ENCODE measurements at regions not wholly inside any gene's neighbourhood (a gene's known extent, or its start where the extent isn't known, plus 50 kb on each side); places are given as distances from the start of the nearest gene placed in this dataset.

- Histone ChIP-seq H3K27me3 (ENCODE audit: low read depth, low read length) (peaks cover 13% of the 10 kb centered on the region), H3K36me3 (ENCODE audit: control insufficient read depth in 1 of 2, insufficient read depth in 2 of 2, low read length in 2 of 2) (no peaks in the 10 kb centered on the region), H3K9me3 (ENCODE audit: control insufficient read depth in 1 of 2, low read length in 2 of 2) (no peaks in the 10 kb centered on the region), H3K4me3 (ENCODE audit: low read depth in 1 of 2, low read length in 2 of 2) (no peak overlapping the region), H3K27ac (ENCODE audit: low read length) (no peak overlapping the region), H3K4me1 (ENCODE audit: control insufficient read depth in 1 of 2, insufficient read depth in 2 of 2, low read length in 2 of 2) (no peaks in the 10 kb centered on the region)
Measured at GRCh38 chr17:79398441-79398840, 212.4 kb downstream of the RBFOX3 start.

DNA sequence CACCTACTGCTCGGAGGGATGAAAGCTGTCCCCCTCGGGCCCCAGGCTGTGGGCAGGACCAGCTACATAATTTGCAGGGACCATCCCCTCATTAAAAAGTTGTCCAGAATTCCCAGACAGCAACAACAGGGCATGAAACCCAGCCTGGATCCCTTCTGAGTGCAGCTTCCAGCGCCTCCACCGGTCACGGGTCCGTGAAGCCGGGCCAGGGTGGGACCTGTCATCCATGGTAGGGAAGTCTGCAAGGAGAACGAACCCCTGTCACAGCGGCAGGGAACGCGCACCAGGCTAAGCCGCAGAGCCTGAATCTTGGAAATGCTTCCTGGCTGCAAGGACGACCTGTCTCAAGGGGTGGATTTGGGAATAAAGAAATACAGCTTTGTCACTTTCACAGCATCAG is 214.2 kb downstream of the RBFOX3 start:
- no peaks in the 10 kb centered on the region for H3K36me3 ChIP-seq (ENCODE audit: control insufficient read depth in 1 of 2, insufficient read depth in 2 of 2, low read length in 2 of 2)
- peaks cover 0 to 5% of the 10 kb centered on the region in 2 donors for H3K4me1 ChIP-seq (ENCODE audit: control insufficient read depth in 1 of 2, insufficient read depth in 2 of 2, low read length in 2 of 2)
- no peaks in the 10 kb centered on the region for H3K9me3 ChIP-seq (ENCODE audit: control insufficient read depth in 1 of 2, low read length in 2 of 2)
- H3K4me3 ChIP-seq (ENCODE audit: low read depth in 1 of 2, low read length in 2 of 2) = no peak overlapping the region
- H3K27ac ChIP-seq (ENCODE audit: low read length) = no peak overlapping the region
- H3K27me3 ChIP-seq (ENCODE audit: low read depth, low read length) = peaks cover 26% of the 10 kb centered on the region

DNA sequence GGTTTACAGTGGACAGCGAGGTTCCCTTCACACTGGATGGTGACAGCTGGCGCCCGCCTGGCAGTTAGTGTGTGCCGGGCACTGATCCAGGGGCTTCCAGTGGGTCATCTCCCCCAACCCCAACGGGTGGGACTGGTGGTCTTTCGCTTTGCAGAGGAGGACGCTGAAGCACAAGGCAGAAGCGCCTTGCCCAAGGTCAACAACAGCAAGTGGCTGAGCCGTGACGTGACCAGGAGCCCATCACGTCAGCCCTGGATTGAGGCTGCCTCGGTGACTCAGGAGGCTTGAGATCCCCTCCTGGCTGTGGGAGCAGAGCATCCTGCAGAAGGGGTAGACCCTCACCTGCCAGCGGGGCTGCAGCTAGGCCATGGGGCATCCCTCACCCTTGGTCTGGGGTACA is 215.3 kb downstream of the RBFOX3 start:
- Histone ChIP-seq H3K27me3 (ENCODE audit: low read depth, low read length) (peaks cover 33% of the 10 kb centered on the region), H3K27ac (ENCODE audit: low read length) (no peak overlapping the region), H3K4me3 (ENCODE audit: low read depth in 1 of 2, low read length in 2 of 2) (no peak overlapping the region), H3K36me3 (ENCODE audit: control insufficient read depth in 1 of 2, insufficient read depth in 2 of 2, low read length in 2 of 2) (no peaks in the 10 kb centered on the region), H3K9me3 (ENCODE audit: control insufficient read depth in 1 of 2, low read length in 2 of 2) (no peaks in the 10 kb centered on the region), H3K4me1 (ENCODE audit: control insufficient read depth in 1 of 2, insufficient read depth in 2 of 2, low read length in 2 of 2) (peaks cover 0 to 9% of the 10 kb centered on the region in 2 donors)

- Histone ChIP-seq H3K4me1 (ENCODE audit: control insufficient read depth in 1 of 2, insufficient read depth in 2 of 2, low read length in 2 of 2) (peaks cover 0 to 9% of the 10 kb centered on the region in 2 donors), H3K27me3 (ENCODE audit: low read depth, low read length) (peaks cover 28% of the 10 kb centered on the region), H3K36me3 (ENCODE audit: control insufficient read depth in 1 of 2, insufficient read depth in 2 of 2, low read length in 2 of 2) (no peaks in the 10 kb centered on the region), H3K4me3 (ENCODE audit: low read depth in 1 of 2, low read length in 2 of 2) (no peak overlapping the region), H3K9me3 (ENCODE audit: control insufficient read depth in 1 of 2, low read length in 2 of 2) (no peaks in the 10 kb centered on the region), H3K27ac (ENCODE audit: low read length) (no peak overlapping the region)
Measured at GRCh38 chr17:79395066-79395465, 215.8 kb downstream of the RBFOX3 start.

GRCh38 chr17:79393358-79394052 is 217.3 kb downstream of the RBFOX3 start:
- Histone ChIP-seq H3K27me3 (ENCODE audit: low read depth, low read length) (peaks cover 29% of the 10 kb centered on the region), H3K9me3 (ENCODE audit: control insufficient read depth in 1 of 2, low read length in 2 of 2) (no peaks in the 10 kb centered on the region), H3K27ac (ENCODE audit: low read length) (no peak overlapping the region), H3K4me1 (ENCODE audit: control insufficient read depth in 1 of 2, insufficient read depth in 2 of 2, low read length in 2 of 2) (peaks cover 0 to 9% of the 10 kb centered on the region in 2 donors), H3K4me3 (ENCODE audit: low read depth in 1 of 2, low read length in 2 of 2) (no peak overlapping the region), H3K36me3 (ENCODE audit: control insufficient read depth in 1 of 2, insufficient read depth in 2 of 2, low read length in 2 of 2) (no peaks in the 10 kb centered on the region)

DNA sequence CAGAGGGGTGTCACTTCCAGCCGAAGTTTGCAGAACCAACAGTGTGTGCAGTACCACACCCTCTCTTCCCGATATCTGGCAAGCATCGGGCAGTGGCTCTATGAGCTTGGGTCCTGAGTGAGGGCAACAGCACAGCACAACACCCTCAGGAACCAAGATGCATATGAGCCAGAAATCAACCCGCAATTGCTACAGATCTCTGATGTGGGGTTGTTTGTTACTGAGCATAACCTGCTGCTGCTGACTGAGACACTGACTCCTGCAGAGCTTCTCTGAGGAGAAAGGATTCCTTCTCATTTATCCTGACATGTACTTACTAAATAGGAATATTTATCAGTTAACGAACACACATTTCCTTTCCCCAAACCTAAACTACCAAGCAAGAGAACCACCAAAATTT is 218.3 kb downstream of the RBFOX3 start:
- Histone ChIP-seq H3K9me3 (ENCODE audit: control insufficient read depth in 1 of 2, low read length in 2 of 2) (no peaks in the 10 kb centered on the region), H3K4me3 (ENCODE audit: low read depth in 1 of 2, low read length in 2 of 2) (no peak overlapping the region), H3K27ac (ENCODE audit: low read length) (no peak overlapping the region), H3K27me3 (ENCODE audit: low read depth, low read length) (peaks cover 29% of the 10 kb centered on the region), H3K4me1 (ENCODE audit: control insufficient read depth in 1 of 2, insufficient read depth in 2 of 2, low read length in 2 of 2) (peaks cover 0 to 9% of the 10 kb centered on the region in 2 donors), H3K36me3 (ENCODE audit: control insufficient read depth in 1 of 2, insufficient read depth in 2 of 2, low read length in 2 of 2) (no peaks in the 10 kb centered on the region)

- Histone ChIP-seq H3K36me3 (ENCODE audit: control insufficient read depth in 1 of 2, insufficient read depth in 2 of 2, low read length in 2 of 2) (no peaks in the 10 kb centered on the region), H3K27ac (ENCODE audit: low read length) (no peak overlapping the region), H3K4me3 (ENCODE audit: low read depth in 1 of 2, low read length in 2 of 2) (no peak overlapping the region), H3K9me3 (ENCODE audit: control insufficient read depth in 1 of 2, low read length in 2 of 2) (no peaks in the 10 kb centered on the region), H3K27me3 (ENCODE audit: low read depth, low read length) (peaks cover 29% of the 10 kb centered on the region), H3K4me1 (ENCODE audit: control insufficient read depth in 1 of 2, insufficient read depth in 2 of 2, low read length in 2 of 2) (peaks cover 0 to 9% of the 10 kb centered on the region in 2 donors)
Measured at GRCh38 chr17:79391376-79392233, 219.2 kb downstream of the RBFOX3 start.

- peaks cover 29% of the 10 kb centered on the region for H3K27me3 ChIP-seq (ENCODE audit: low read depth, low read length)
- H3K36me3 ChIP-seq (ENCODE audit: control insufficient read depth in 1 of 2, insufficient read depth in 2 of 2, low read length in 2 of 2) = no peaks in the 10 kb centered on the region
- peaks cover 0 to 9% of the 10 kb centered on the region in 2 donors for H3K4me1 ChIP-seq (ENCODE audit: control insufficient read depth in 1 of 2, insufficient read depth in 2 of 2, low read length in 2 of 2)
- H3K4me3 ChIP-seq (ENCODE audit: low read depth in 1 of 2, low read length in 2 of 2) = no peak overlapping the region
- no peak overlapping the region for H3K27ac ChIP-seq (ENCODE audit: low read length)
- H3K9me3 ChIP-seq (ENCODE audit: control insufficient read depth in 1 of 2, low read length in 2 of 2) = no peaks in the 10 kb centered on the region
Measured at GRCh38 chr17:79389896-79390295, 221.0 kb downstream of the RBFOX3 start.

DNA sequence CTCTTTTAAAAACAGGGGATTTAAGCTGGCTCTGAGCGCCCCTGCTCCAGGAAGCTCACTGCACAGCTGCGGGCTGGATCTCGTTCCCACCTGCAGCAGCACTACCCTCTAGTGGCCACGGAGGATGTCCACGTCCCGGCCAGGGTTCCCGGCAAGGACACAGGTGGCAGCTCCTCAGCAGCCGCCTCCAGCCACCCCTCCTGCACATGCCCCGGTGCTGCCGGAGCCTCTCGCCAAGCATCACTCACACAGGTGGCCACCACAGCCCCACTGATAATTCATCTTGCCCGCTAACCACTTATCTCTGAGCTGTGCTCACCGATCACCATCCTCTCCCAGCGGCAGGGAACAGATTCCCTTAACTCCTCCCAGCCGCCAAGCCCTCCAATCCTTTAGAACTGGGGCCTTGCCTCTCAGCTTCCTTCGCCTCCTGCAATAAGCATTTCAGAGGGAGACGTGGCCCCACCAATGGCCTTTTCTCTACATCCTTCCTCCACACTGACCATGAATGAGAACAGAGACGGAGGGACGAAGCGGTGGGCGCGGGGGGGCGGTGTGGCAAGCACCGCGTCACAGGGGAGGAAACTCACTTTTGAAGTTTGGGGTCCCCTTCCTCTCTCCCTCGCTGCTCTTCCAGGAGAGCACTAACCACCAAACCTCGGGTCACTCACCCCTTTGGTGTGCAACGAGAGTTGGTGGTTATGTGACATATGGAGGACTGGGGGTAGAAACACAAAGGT is 222.1 kb downstream of the RBFOX3 start:
- H3K4me1 ChIP-seq (ENCODE audit: control insufficient read depth in 1 of 2, insufficient read depth in 2 of 2, low read length in 2 of 2) = peaks cover 0 to 9% of the 10 kb centered on the region in 2 donors
- H3K9me3 ChIP-seq (ENCODE audit: control insufficient read depth in 1 of 2, low read length in 2 of 2) = no peaks in the 10 kb centered on the region
- no peaks in the 10 kb centered on the region for H3K36me3 ChIP-seq (ENCODE audit: control insufficient read depth in 1 of 2, insufficient read depth in 2 of 2, low read length in 2 of 2)
- H3K4me3 ChIP-seq (ENCODE audit: low read depth in 1 of 2, low read length in 2 of 2) = no peak overlapping the region
- H3K27me3 ChIP-seq (ENCODE audit: low read depth, low read length) = peaks cover 29% of the 10 kb centered on the region
- no peak overlapping the region for H3K27ac ChIP-seq (ENCODE audit: low read length)

GRCh38 chr17:79387783-79388182 is 223.1 kb downstream of the RBFOX3 start:
- no peak overlapping the region for H3K27ac ChIP-seq (ENCODE audit: low read length)
- no peaks in the 10 kb centered on the region for H3K9me3 ChIP-seq (ENCODE audit: control insufficient read depth in 1 of 2, low read length in 2 of 2)
- no peaks in the 10 kb centered on the region for H3K36me3 ChIP-seq (ENCODE audit: control insufficient read depth in 1 of 2, insufficient read depth in 2 of 2, low read length in 2 of 2)
- H3K4me3 ChIP-seq (ENCODE audit: low read depth in 1 of 2, low read length in 2 of 2) = no peak overlapping the region
- H3K27me3 ChIP-seq (ENCODE audit: low read depth, low read length) = peaks cover 25% of the 10 kb centered on the region
- peaks cover 0 to 9% of the 10 kb centered on the region in 2 donors for H3K4me1 ChIP-seq (ENCODE audit: control insufficient read depth in 1 of 2, insufficient read depth in 2 of 2, low read length in 2 of 2)

GRCh38 chr17:79385962-79386563 is 224.8 kb downstream of the RBFOX3 start:
- no peak overlapping the region for H3K4me3 ChIP-seq (ENCODE audit: low read depth in 1 of 2, low read length in 2 of 2)
- H3K9me3 ChIP-seq (ENCODE audit: control insufficient read depth in 1 of 2, low read length in 2 of 2) = no peaks in the 10 kb centered on the region
- peaks cover 10% of the 10 kb centered on the region for H3K27me3 ChIP-seq (ENCODE audit: low read depth, low read length)
- H3K27ac ChIP-seq (ENCODE audit: low read length) = no peak overlapping the region
- no peaks in the 10 kb centered on the region for H3K36me3 ChIP-seq (ENCODE audit: control insufficient read depth in 1 of 2, insufficient read depth in 2 of 2, low read length in 2 of 2)
- H3K4me1 ChIP-seq (ENCODE audit: control insufficient read depth in 1 of 2, insufficient read depth in 2 of 2, low read length in 2 of 2) = no peaks in the 10 kb centered on the region

Measured in muscle layer of duodenum (tissue), 2 donors.